Choroid plexus epithelial cell (primary cell): ENCODE measurements at regions not wholly inside any gene's neighbourhood (a gene's known extent, or its start where the extent isn't known, plus 50 kb on each side); places are given as distances from the start of the nearest gene placed in this dataset.

Experiments used
- DNase-seq: peaks from one replicate; pipeline ENCODE4 v3.0.0-alpha.2; 2010; ENCODE audit warnings: low read depth
- H3K4me3 ChIP-seq: 2 replicates; pipeline ENCODE4 v1.5.1; 2011; ENCODE audit warnings: low read depth, mild to moderate bottlenecking, control low read depth, low read length, moderate library complexity
- CTCF ChIP-seq: conservative IDR thresholded peaks from 2 replicates; pipeline ENCODE4 v1.5.1; 2011; ENCODE audit warnings: low read depth, mild to moderate bottlenecking, control low read depth, inconsistent platforms, low read length, moderate library complexity

- DNase-seq = peak; percentile 17
- no peak overlapping the region for H3K4me3 ChIP-seq
- TF ChIP-seq CTCF = no peak
Observed at GRCh38 chr7:12139416-12139815, 71.7 kb upstream of the TMEM106B start.

- no peak for DNase-seq
- no peak overlapping the region for H3K4me3 ChIP-seq
- no peak for TF ChIP-seq CTCF
Observed at GRCh38 chr7:12146813-12147212, 64.3 kb upstream of the TMEM106B start.

- H3K4me3 ChIP-seq = no peak overlapping the region
- no peak for DNase-seq
- no peak for TF ChIP-seq CTCF
Observed at GRCh38 chr7:12152196-12152918, 58.7 kb upstream of the TMEM106B start.

- no peak for TF ChIP-seq CTCF
- no peak for DNase-seq
Observed at GRCh38 chr7:12154119-12154518, 57.0 kb upstream of the TMEM106B start.

GRCh38 chr7:12157517-12157916 lies 53.6 kb upstream of the TMEM106B start:
- no peak overlapping the region for H3K4me3 ChIP-seq
- TF ChIP-seq CTCF = no peak
- no peak for DNase-seq

More at GRCh38 chr7:12154119-12154518, 57.0 kb upstream of the TMEM106B start:
- H3K4me3 ChIP-seq = no peak overlapping the region

GRCh38 chr7:12158334-12159060 lies 52.6 kb upstream of the TMEM106B start:
- H3K4me3 ChIP-seq = no peak overlapping the region
- DNase-seq = peak; percentile 61
- TF ChIP-seq CTCF = no peak

GRCh38 chr7:12161146-12161545 lies 49.9 kb upstream of the TMEM106B start:
- no peak overlapping the region for H3K4me3 ChIP-seq
- no peak for DNase-seq
- TF ChIP-seq CTCF = no peak
